NT2/D1 (cell line): ENCODE measurements at regions not wholly inside any gene's neighbourhood (a gene's known extent, or its start where the extent isn't known, plus 50 kb on each side); places are given as distances from the start of the nearest gene placed in this dataset.

ENCODE experiments used
- SUZ12 ChIP-seq: IDR thresholded peaks from 2 replicates; pipeline ENCODE4 v1.6.1; 2011; ENCODE audit not compliant: insufficient read length, insufficient read depth; ENCODE audit errors: extremely low read depth
- YY1 ChIP-seq: IDR thresholded peaks from 2 replicates; pipeline ENCODE4 v1.6.1; 2011; ENCODE audit not compliant: insufficient read length, insufficient read depth

DNA sequence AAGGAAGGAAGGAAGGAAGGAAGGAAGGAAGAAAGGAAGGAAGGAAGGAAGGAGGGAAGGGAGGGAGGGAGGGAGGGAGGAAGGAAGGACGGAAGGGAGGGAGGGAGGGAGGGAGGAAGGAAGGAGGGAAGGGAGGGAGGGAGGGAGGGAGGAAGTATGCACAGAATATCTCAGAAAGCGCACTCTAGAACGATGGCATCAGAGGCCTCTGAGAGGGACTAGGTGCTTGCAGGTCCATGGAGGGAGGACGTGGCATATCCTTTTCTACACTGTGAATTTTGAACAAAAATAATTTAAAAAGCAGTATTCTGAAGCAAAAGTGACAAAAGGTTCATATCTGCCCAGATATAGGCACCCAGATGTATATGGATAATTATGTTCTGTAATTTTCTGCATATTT is 65.5 kb downstream of the SYF2 start:
- TF ChIP-seq SUZ12 = no peak
- TF ChIP-seq YY1 = no peak
